A673 (cell line): ENCODE measurements at regions not wholly inside any gene's neighbourhood (a gene's known extent, or its start where the extent isn't known, plus 50 kb on each side); places are given as distances from the start of the nearest gene placed in this dataset.

Experiments used
- CTCF ChIP-seq: fragments of 300-800, 200-600 bp; sonication (generic); conservative IDR thresholded peaks from 2 replicates; pipeline ENCODE4 v1.5.1; 2017; ENCODE audit warnings: low read depth, mild to moderate bottlenecking, antibody characterized with exemption, low read length, moderate library complexity, mixed read lengths
- EZH2 ChIP-seq: fragments of 200-600 bp; sonication (generic); IDR thresholded peaks from 2 replicates; pipeline ENCODE4 v1.6.1; 2017; ENCODE audit warnings: borderline replicate concordance, low read depth, mild to moderate bottlenecking, mixed read lengths, antibody characterized with exemption, low read length; ENCODE audit not compliant: poor library complexity, severe bottlenecking

- TF ChIP-seq CTCF (no peak), EZH2 (no peak)
These were observed 579.9 kb downstream of the MATN1 start for GRCh38 chr1:30143517-30143916.
